Adrenal gland (tissue), 5 donors: ENCODE measurements at regions not wholly inside any gene's neighbourhood (a gene's known extent, or its start where the extent isn't known, plus 50 kb on each side); places are given as distances from the start of the nearest gene placed in this dataset.

Source experiments
- POLR2A ChIP-seq, 2 donors: fragments of 450-650 bp; IDR thresholded peaks; one replicate each; pipeline ENCODE4 v1.6.1; 2017; ENCODE audit warnings: antibody characterized with exemption in 2 of 2, mild to moderate bottlenecking in 2 of 2, moderate library complexity in 1 of 2
- TF ChIP-seq, protein P1 (sequence below), 6 experiments: fragments of 450-650 bp in 4 of 6; fragments of 200-600 bp in 2 of 6; sonication (generic) in 1 of 6; IDR thresholded peaks; 1 replicate in 5 of 6; 2 replicates in 1 of 6; pipeline versions ENCODE4 v1.5.1 to v1.8.0; 2016 to 2021; ENCODE audit warnings: antibody characterized with exemption in 6 of 6, mild to moderate bottlenecking in 2 of 6, moderate library complexity in 1 of 6
- donor health status: DM: no; HTN: no; CAD: no.

DNA sequence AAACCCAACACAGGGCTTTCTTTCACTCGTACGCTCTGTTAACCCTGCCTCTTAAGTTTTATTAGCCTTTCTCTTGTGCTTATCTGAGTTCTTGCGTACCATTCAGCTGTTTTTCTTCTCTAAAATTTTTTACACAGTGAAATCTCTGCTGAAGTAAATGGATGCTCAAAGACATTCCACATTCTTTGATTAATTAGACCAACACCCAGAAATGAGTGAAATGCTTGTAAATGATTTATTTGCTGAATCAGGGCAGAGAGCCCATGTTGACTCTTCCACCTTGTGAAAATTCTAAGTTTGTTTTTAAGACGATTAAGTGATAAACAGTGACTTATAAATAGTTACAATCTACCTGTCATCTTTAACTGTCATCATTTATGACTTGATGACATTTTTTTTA is 156.7 kb downstream of the ACTL8 start:
- TF ChIP-seq, protein P1, sequence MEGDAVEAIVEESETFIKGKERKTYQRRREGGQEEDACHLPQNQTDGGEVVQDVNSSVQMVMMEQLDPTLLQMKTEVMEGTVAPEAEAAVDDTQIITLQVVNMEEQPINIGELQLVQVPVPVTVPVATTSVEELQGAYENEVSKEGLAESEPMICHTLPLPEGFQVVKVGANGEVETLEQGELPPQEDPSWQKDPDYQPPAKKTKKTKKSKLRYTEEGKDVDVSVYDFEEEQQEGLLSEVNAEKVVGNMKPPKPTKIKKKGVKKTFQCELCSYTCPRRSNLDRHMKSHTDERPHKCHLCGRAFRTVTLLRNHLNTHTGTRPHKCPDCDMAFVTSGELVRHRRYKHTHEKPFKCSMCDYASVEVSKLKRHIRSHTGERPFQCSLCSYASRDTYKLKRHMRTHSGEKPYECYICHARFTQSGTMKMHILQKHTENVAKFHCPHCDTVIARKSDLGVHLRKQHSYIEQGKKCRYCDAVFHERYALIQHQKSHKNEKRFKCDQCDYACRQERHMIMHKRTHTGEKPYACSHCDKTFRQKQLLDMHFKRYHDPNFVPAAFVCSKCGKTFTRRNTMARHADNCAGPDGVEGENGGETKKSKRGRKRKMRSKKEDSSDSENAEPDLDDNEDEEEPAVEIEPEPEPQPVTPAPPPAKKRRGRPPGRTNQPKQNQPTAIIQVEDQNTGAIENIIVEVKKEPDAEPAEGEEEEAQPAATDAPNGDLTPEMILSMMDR (IDR thresholded peaks at IDR 0.05), result no peak
- no peak for TF ChIP-seq POLR2A (IDR thresholded peaks at IDR 0.05)
